Lower leg skin (tissue), 4 donors: ENCODE measurements at regions not wholly inside any gene's neighbourhood (a gene's known extent, or its start where the extent isn't known, plus 50 kb on each side); places are given as distances from the start of the nearest gene placed in this dataset.

Experiments
- DNase-seq, 2 donors: peaks; one replicate each; pipeline ENCODE4 v3.0.0-alpha.2; 2019; ENCODE audit warnings: low spot score in 2 of 2
- H3K4me3 ChIP-seq: fragments of 200-600 bp; sonication (generic); 2 replicates; pipeline ENCODE4 v1.5.1; 2017; ENCODE audit warnings: mild to moderate bottlenecking, low read depth; ENCODE audit not compliant: poor library complexity, severe bottlenecking
- POLR2A ChIP-seq, 2 donors: fragments of 450-650 bp; IDR thresholded peaks; one replicate each; pipeline ENCODE4 v1.6.1; 2016 to 2017; ENCODE audit warnings: antibody characterized with exemption in 2 of 2, mild to moderate bottlenecking in 1 of 2, moderate library complexity in 1 of 2
- WGBS, 2 donors: methylation state at CpG; one replicate each; pipeline ENCODE4 v1.1.5; 2018; 5-methylcytosine and 5-hydroxymethylcytosine counted together
- intact Hi-C: fragments of 100-400 bp; cut with DNase I; formaldehyde crosslinking; loops from one replicate; pipeline ENCODE4 v1.15.0; 2023; ENCODE audit warnings: low total_unique reads
- TF ChIP-seq, protein P1 (sequence below), 3 donors: fragments of 450-650 bp; IDR thresholded peaks; one replicate each; pipeline ENCODE4 v1.5.1; 2016; ENCODE audit warnings: antibody characterized with exemption in 3 of 3, mild to moderate bottlenecking in 3 of 3, moderate library complexity in 2 of 3

DNA sequence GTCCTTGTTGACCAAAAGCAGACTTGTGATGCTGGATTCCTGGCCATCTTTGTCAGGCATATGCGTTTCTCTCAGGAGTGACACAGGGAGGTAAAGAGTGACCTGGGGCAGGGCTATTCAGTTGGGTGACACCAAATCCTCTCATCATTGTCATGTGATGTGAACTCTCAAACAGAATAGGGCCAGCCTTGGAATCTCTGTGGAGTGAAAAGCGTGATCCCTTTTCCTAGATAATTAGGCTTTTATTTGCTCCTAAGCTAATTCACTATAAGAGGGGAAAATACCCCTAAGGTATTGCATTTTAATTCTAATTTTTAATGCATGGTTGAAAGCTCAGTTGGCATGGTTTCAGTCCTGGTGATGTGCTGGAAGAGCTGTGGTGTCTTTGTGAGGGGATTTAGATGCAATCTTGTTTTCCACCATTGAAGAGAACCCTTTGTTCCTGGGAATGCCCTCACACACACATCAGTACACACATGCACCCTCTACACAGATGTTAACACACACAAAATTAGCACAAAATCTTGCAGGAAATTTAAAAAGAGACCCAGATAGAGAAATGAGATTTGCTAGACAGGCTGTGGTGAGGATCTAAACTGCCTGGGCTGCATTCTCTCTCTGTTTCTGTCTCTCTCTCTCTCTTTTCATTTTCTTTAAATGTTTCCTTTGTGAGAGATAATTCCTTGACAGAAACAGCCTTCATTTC lies 349.9 kb downstream of the TSN start:
- 61 to 83% methylated on average over 2 of the region's 2 CpGs for WGBS, 2 donors
- intact Hi-C loops, result no loop called here
- TF ChIP-seq POLR2A (IDR thresholded peaks at IDR 0.05), result no peak
- TF ChIP-seq, protein P1, sequence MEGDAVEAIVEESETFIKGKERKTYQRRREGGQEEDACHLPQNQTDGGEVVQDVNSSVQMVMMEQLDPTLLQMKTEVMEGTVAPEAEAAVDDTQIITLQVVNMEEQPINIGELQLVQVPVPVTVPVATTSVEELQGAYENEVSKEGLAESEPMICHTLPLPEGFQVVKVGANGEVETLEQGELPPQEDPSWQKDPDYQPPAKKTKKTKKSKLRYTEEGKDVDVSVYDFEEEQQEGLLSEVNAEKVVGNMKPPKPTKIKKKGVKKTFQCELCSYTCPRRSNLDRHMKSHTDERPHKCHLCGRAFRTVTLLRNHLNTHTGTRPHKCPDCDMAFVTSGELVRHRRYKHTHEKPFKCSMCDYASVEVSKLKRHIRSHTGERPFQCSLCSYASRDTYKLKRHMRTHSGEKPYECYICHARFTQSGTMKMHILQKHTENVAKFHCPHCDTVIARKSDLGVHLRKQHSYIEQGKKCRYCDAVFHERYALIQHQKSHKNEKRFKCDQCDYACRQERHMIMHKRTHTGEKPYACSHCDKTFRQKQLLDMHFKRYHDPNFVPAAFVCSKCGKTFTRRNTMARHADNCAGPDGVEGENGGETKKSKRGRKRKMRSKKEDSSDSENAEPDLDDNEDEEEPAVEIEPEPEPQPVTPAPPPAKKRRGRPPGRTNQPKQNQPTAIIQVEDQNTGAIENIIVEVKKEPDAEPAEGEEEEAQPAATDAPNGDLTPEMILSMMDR (IDR thresholded peaks at IDR 0.05), result no peak

DNA sequence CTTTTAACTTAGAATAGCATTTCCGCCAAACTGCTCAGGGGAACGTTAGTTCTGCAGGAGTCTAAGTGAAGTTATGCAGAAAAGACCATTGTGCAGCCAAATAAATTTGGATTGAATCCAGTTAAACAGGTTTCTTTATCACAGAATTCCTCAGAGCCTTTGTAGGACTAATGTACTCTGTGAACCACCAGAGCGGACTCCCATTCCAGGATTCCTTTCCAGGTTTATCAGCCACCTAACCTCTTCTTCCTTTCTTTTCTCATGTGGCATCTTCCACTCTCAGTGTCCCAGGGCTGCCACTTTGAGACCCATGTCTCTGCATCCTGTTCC lies 350.4 kb downstream of the TSN start:
- WGBS, 2 donors, result 30 to 32% methylated on average over 3 of the region's 3 CpGs
- TF ChIP-seq, protein P1 (IDR thresholded peaks at IDR 0.05), result no peak
- TF ChIP-seq POLR2A (IDR thresholded peaks at IDR 0.05), result no peak
- intact Hi-C loops, result no loop called here
- no peak overlapping the region for H3K4me3 ChIP-seq
- no peak for DNase-seq

More for the DNA sequence above, 349.9 kb downstream of the TSN start:
- no peak for DNase-seq
- H3K4me3 ChIP-seq, result no peak overlapping the region

DNA sequence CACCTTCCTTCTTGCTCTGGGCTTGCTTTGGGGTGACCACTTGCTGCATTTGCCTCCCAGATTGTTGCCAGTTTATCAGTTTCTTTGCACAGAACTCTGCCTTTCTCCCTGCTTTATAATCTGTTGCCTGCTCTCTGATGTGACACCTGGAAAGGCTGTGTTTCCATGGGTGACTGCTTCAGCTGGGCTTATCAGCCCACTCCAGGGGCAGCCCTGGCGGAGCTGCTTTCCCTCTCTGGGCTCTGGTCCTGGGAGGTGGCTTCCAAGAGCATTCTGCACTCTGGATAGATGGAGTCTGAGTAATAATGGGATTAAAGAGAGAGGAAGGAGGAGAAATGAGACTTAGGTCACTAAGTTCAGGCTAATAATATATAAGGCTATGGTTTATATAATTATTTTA lies 352.7 kb downstream of the TSN start:
- intact Hi-C loops, result no loop called here
- no peak for DNase-seq
- no peak for TF ChIP-seq POLR2A (IDR thresholded peaks at IDR 0.05)
- TF ChIP-seq, protein P1 (IDR thresholded peaks at IDR 0.05), result no peak
- no peak overlapping the region for H3K4me3 ChIP-seq
- 76 to 88% methylated on average over 1 of the region's 1 CpG for WGBS, 2 donors

DNA sequence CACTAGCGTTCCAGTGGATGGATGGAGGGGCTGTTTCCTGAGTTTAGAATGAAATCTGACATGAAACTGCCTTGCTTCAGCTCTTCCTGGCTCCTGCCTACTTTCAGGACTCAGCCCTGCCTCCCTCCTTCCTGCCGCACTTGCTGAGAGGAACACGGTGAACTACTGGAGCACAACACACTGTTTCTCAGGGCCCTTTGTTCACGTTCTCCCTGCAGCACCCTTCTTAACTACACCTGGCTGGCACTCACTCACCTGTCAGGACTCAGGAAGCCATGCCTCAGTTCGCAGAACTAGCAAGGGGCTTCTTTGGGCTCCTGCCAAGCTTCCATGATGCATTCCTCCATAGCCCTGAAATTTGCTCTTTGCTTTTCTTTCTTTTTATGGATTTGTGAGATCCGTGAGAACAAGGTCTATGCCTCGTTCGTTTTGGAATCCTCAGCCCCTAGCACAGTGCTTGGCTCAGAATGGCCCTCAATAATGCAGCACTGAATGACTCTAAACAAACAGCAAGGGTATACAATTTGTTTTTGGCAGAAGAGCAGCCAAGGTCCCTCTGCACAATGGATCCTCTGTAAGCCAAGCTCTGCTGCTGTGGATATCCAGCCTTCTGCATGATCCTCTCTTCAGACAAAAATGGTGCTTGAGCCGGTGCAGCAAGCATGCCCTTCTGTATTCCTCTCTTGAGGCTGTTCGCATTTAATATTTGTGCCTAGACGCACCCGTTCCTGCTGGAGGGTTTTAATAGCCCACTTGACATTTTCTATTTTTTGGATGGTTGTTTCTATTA lies 357.0 kb downstream of the TSN start:
- intact Hi-C loops, result no loop called here
- 70 to 71% methylated on average over 12 of the region's 12 CpGs for WGBS, 2 donors
- H3K4me3 ChIP-seq, result no peak overlapping the region
- no peak for DNase-seq
- TF ChIP-seq POLR2A (IDR thresholded peaks at IDR 0.05), result no peak
- TF ChIP-seq, protein P1 (IDR thresholded peaks at IDR 0.05), result no peak

DNA sequence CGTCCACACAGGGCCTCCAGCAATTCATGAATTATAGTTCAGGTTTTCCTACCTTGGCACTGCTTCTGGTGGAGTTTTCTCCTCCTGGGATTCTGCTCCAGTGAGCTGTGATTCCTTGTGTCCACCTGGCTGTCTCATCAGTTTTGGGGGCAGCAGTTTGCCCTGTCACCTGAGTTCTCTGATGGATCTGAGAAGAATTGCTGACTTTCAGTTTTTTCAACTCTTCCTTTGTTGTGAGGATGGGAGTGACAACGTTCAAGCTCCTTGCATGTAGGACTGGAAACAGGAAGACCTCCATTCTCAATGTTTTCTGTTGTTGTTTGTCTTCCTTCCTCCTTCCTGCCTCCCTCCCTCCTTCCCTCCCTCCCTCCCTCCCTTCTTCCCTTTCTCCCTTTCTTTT lies 359.0 kb downstream of the TSN start:
- no peak overlapping the region for H3K4me3 ChIP-seq
- TF ChIP-seq, protein P1 (IDR thresholded peaks at IDR 0.05), result no peak
- no peak for TF ChIP-seq POLR2A (IDR thresholded peaks at IDR 0.05)
- 14 to 31% methylated on average over 2 of the region's 2 CpGs for WGBS, 2 donors
- intact Hi-C loops, result no loop called here
- DNase-seq, result no peak
